ENCODE measurements at regions not wholly inside any gene's neighbourhood (a gene's known extent, or its start where the extent isn't known, plus 50 kb on each side); places are given as distances from the start of the nearest gene placed in this dataset.

GRCh38 chr3:160124224-160124623 lies 101.0 kb upstream of the C3orf80 start:
- DNase-seq = no peak
- Histone ChIP-seq H3K9me3 (peaks cover 0 to 12% (median 4%) of the 10 kb centered on the region in 8 donors), H3K4me3 (no peak overlapping the region), H3K4me1 (peaks cover 0 to 4% (median 2%) of the 10 kb centered on the region in 6 donors), H3K27ac (no peak overlapping the region), H3K27me3 (replicated peaks in 1 of 7) (no peaks in the 10 kb centered on the region), H3K36me3 (no peaks in the 10 kb centered on the region)
- TF ChIP-seq CTCF (IDR thresholded peaks at IDR 0.05 in 8 of 11, conservative IDR thresholded peaks at IDR 0.05 in 3 of 11) (no peak), POLR2A (IDR thresholded peaks at IDR 0.05) (no peak), POLR2AphosphoS5 (IDR thresholded peaks at IDR 0.05) (no peak)
- intact Hi-C loops (cut with DNase I; ENCODE audit: low total_unique reads) = no loop called here

GRCh38 chr3:160125258-160125657 lies 100.0 kb upstream of the C3orf80 start:
- Histone ChIP-seq H3K9me3 (peaks cover 0 to 6% (median 4%) of the 10 kb centered on the region in 8 donors), H3K27ac (no peak overlapping the region), H3K36me3 (no peaks in the 10 kb centered on the region), H3K27me3 (replicated peaks in 1 of 7) (no peaks in the 10 kb centered on the region), H3K4me1 (peaks cover 0 to 14% (median 11%) of the 10 kb centered on the region in 6 donors), H3K4me3 (no peak overlapping the region)
- DNase-seq = no peak
- intact Hi-C loops (cut with DNase I; ENCODE audit: low total_unique reads) = no loop called here
- TF ChIP-seq CTCF (IDR thresholded peaks at IDR 0.05 in 8 of 11, conservative IDR thresholded peaks at IDR 0.05 in 3 of 11) = no peak
- no peak for TF ChIP-seq POLR2A (IDR thresholded peaks at IDR 0.05)
- TF ChIP-seq POLR2AphosphoS5 (IDR thresholded peaks at IDR 0.05) = no peak
- WGBS, 5 donors = 15 to 32% (median 27%) methylated on average over 2 of the region's 2 CpGs

GRCh38 chr3:160126051-160126450 lies 99.2 kb upstream of the C3orf80 start:
- no peaks in the 10 kb centered on the region for H3K27me3 ChIP-seq (replicated peaks in 1 of 7)
- H3K4me3 ChIP-seq = no peak overlapping the region
- H3K27ac ChIP-seq = no peak overlapping the region
- DNase-seq = no peak
- H3K9me3 ChIP-seq = no peaks in the 10 kb centered on the region
- intact Hi-C loops (cut with DNase I; ENCODE audit: low total_unique reads) = no loop called here
- peaks cover 0 to 18% (median 11%) of the 10 kb centered on the region in 6 donors for H3K4me1 ChIP-seq
- 52 to 70% (median 64%) methylated on average over 4 of the region's 4 CpGs for WGBS, 5 donors
- no peaks in the 10 kb centered on the region for H3K36me3 ChIP-seq
- TF ChIP-seq CTCF (IDR thresholded peaks at IDR 0.05 in 8 of 11, conservative IDR thresholded peaks at IDR 0.05 in 3 of 11) = no peak
- TF ChIP-seq POLR2AphosphoS5 (IDR thresholded peaks at IDR 0.05) = no peak
- no peak for TF ChIP-seq POLR2A (IDR thresholded peaks at IDR 0.05)

- Histone ChIP-seq H3K4me1 (peaks cover 0 to 18% (median 11%) of the 10 kb centered on the region in 6 donors), H3K27ac (no peak overlapping the region), H3K36me3 (no peaks in the 10 kb centered on the region), H3K27me3 (replicated peaks in 1 of 7) (no peaks in the 10 kb centered on the region), H3K9me3 (no peaks in the 10 kb centered on the region), H3K4me3 (no peak overlapping the region)
- no peak for DNase-seq
- WGBS, 5 donors = 86 to 91% (median 88%) methylated on average over 4 of the region's 4 CpGs
- intact Hi-C loops (cut with DNase I; ENCODE audit: low total_unique reads) = no loop called here
- TF ChIP-seq POLR2A (IDR thresholded peaks at IDR 0.05) (no peak), POLR2AphosphoS5 (IDR thresholded peaks at IDR 0.05) (no peak), CTCF (IDR thresholded peaks at IDR 0.05 in 8 of 11, conservative IDR thresholded peaks at IDR 0.05 in 3 of 11) (no peak)
Measured at GRCh38 chr3:160126761-160127160, 98.5 kb upstream of the C3orf80 start.

Data from spleen (tissue), 11 donors.